ENCODE measurements at regions not wholly inside any gene's neighbourhood (a gene's known extent, or its start where the extent isn't known, plus 50 kb on each side); places are given as distances from the start of the nearest gene placed in this dataset.
"Not testable (repeated sequence)": the region's sequence is repeated elsewhere in the genome, so short reads cannot be mapped to it uniquely, and the experiment has no call there.

- no peak for TF ChIP-seq CTCF (IDR thresholded peaks at IDR 0.05; ENCODE audit: borderline replicate concordance, control extremely low read depth, extremely low read depth, insufficient read depth, missing control alignments)
- DNase-seq (ENCODE audit: low spot score) = no peak
- in situ Hi-C loops (cut with MboI; ENCODE audit: low sequenced_read_pairs, unreplicated experiment) = no loop called here
Observed at GRCh38 chr13:73657821-73658540, 476.2 kb downstream of the KLF12 start.

GRCh38 chr13:73656863-73657262 lies 477.3 kb downstream of the KLF12 start:
- in situ Hi-C loops (cut with MboI; ENCODE audit: low sequenced_read_pairs, unreplicated experiment) = no loop called here
- no peak for DNase-seq (ENCODE audit: low spot score)
- no peak for TF ChIP-seq CTCF (IDR thresholded peaks at IDR 0.05; ENCODE audit: borderline replicate concordance, control extremely low read depth, extremely low read depth, insufficient read depth, missing control alignments)

GRCh38 chr13:73653688-73654087 lies 480.5 kb downstream of the KLF12 start:
- in situ Hi-C loops (cut with MboI; ENCODE audit: low sequenced_read_pairs, unreplicated experiment) = no loop called here
- DNase-seq (ENCODE audit: low spot score) = no peak
- no peak for TF ChIP-seq CTCF (IDR thresholded peaks at IDR 0.05; ENCODE audit: borderline replicate concordance, control extremely low read depth, extremely low read depth, insufficient read depth, missing control alignments)

GRCh38 chr13:73647417-73647816 lies 486.8 kb downstream of the KLF12 start:
- in situ Hi-C loops (cut with MboI; ENCODE audit: low sequenced_read_pairs, unreplicated experiment) = no loop called here

GRCh38 chr13:73640476-73641179 lies 493.6 kb downstream of the KLF12 start:
- in situ Hi-C loops (cut with MboI; ENCODE audit: low sequenced_read_pairs, unreplicated experiment); DNase-seq (ENCODE audit: low spot score): not testable (repeated sequence)

More at GRCh38 chr13:73647417-73647816, 486.8 kb downstream of the KLF12 start:
- TF ChIP-seq CTCF (IDR thresholded peaks at IDR 0.05; ENCODE audit: borderline replicate concordance, control extremely low read depth, extremely low read depth, insufficient read depth, missing control alignments) = no peak
- DNase-seq (ENCODE audit: low spot score) = no peak

- no peak for TF ChIP-seq CTCF (IDR thresholded peaks at IDR 0.05; ENCODE audit: borderline replicate concordance, control extremely low read depth, extremely low read depth, insufficient read depth, missing control alignments)
- DNase-seq (ENCODE audit: low spot score) = no peak
- in situ Hi-C loops (cut with MboI; ENCODE audit: low sequenced_read_pairs, unreplicated experiment) = no loop called here
Observed at GRCh38 chr13:73635166-73635787, 498.9 kb downstream of the KLF12 start.
